ENCODE measurements at regions not wholly inside any gene's neighbourhood (a gene's known extent, or its start where the extent isn't known, plus 50 kb on each side); places are given as distances from the start of the nearest gene placed in this dataset.
A peak's percentile ranks its signal among the peaks of the same experiment; 100 is the strongest.

DNA sequence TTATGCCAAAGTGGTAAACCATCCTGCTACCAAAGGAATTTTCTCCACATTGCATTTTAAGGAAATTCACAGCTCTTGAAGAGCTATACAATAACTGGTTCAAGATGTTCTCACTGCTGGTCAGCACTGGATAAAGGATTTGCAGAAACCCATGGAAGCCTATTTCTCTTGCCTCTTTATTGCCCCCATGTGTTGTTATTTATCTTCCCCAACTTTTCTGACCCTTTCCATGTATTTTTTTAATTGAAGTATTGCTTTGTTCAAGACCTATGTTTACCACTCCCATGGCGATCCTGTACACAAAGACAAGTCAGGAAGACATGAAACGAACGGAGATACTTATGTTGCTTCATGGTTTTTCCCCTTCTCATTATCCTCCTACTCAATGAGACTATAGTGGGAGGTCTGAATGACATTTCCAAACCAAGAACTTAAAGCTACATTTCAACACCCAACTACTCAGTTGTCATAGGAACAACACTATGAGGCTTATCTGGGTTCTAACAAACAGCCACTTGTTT, 566.4 kb upstream of the DIPK2B start:
- DNase-seq = no peak

GRCh38 chrX:45765767-45766166, 565.1 kb upstream of the DIPK2B start:
- DNase-seq = no peak

DNA sequence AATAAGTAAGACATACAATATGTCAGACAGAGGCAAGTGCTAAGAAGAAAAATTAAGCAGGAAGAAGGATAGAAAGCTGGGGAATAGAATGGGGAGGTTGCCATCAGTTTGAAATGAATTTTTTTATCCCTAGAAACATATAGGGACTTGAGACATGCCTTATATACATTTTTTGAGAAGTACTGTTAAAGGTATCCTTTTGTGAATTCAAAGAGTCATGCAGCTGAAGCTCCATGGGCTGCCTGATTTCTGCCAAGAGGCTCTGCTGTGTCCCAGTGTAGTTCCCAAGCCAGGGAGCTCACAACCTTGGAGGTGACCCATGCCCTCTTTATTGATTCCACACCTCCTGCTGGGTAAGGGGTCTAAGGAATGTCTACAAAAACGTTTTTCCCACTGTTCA, 564.6 kb upstream of the DIPK2B start:
- DNase-seq = no peak

- no peak for DNase-seq
Measured at GRCh38 chrX:45762699-45763647, 562.3 kb upstream of the DIPK2B start.

DNA sequence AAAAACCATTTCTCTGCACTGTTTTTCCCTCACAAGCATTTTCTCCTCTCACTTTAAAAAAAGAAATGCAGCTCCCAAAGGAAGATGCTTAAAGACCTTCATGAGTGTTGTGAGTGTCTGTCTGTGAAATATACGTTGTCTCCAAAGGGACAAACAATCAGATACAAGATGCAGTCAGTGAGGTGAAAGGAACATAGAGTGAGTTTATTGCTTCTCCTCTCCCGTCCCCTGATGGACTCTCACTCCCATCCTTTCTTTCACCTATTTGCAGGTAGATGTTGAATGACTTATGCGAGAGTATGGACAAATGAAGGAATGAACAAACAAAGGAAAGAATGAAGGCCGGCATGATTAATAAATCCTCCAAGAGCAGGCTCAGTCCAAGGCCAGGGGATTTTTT, 561.2 kb upstream of the DIPK2B start:
- no peak for DNase-seq

GRCh38 chrX:45760187-45760742, 559.6 kb upstream of the DIPK2B start:
- DNase-seq = no peak

- no peak for DNase-seq
Measured at GRCh38 chrX:45758738-45759397, 558.2 kb upstream of the DIPK2B start.

DNA sequence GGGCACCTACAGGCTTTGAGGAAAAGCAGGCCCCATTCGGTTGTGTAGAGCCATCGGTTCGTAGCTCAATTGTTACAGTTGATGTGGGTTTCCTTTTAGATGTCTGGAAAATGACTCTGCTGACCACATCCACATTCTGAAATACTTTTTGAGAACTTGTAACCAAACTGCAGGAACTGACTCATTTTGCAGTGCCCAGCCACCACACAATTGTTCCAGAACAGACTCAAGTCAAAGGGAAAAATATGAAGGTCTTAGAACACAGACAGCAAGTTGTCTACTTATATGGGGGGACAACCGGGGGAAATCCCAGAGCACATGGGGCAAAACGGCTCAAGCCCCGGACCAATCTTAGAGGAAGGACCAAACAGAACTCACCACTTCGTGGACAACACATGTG, 557.6 kb upstream of the DIPK2B start:
- no peak for DNase-seq

DNA sequence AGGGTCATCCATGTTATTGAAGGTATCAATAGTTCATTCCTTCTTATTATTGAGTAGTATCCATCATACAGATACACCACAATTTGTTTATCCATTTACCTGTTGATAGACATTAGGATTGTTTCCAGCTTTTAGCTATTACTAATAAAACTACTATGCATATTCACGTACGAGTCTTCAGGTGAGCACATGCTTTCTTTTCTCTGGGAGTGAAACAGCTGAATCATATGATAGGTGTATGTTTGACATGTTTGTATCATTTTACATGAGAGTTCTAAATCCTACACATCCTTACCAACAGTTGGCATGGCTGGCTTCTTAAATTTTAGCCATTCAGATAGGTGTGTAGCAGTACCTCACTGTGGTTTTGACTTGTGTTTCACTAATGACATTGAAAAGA, 556.6 kb upstream of the DIPK2B start:
- no peak for DNase-seq

GRCh38 chrX:45756557-45756956, 555.9 kb upstream of the DIPK2B start:
- DNase-seq = peak; percentile 79

DNA sequence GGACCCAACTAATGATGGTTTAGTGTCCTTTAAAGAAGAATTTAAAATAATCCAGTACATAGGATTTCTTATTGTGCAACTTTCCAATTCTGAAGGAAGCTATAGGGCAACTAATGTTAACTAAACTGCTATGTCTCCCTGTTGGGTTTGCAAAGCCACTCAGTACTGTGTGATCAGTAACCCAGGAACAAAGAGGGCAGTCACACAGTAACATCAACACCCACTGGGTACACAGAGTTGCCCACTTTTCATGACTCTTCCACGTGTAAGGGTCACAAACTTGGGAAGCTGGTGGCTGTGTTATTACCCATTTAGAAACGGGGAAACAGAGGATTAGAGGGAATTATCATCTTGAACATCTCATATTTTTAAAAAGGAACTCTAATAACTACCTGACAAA, 555.0 kb upstream of the DIPK2B start:
- no peak for DNase-seq

GRCh38 chrX:45751156-45751555, 550.5 kb upstream of the DIPK2B start:
- no peak for DNase-seq

DNA sequence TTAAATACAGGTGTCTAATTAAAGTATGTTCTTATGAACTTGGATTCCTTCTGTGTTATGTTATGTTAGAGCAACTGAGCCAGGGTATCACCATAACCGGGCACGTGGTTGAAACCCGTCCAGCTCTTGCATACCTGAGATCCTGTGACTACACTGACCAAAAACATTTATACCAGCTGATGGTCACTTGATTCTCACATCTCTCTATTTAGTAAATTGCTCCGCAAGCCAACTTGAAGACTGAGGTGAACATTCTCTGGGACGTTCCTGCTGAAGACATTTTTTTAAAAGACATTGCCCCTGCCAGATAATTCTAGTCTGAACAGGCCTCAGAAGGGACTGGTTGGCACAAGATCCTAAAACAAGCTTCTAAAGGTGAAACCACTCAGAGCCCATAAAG, 550.0 kb upstream of the DIPK2B start:
- no peak for DNase-seq

GRCh38 chrX:45749375-45749774, 548.7 kb upstream of the DIPK2B start:
- no peak for DNase-seq

- no peak for DNase-seq
Measured at GRCh38 chrX:45748369-45748774, 547.7 kb upstream of the DIPK2B start.

DNA sequence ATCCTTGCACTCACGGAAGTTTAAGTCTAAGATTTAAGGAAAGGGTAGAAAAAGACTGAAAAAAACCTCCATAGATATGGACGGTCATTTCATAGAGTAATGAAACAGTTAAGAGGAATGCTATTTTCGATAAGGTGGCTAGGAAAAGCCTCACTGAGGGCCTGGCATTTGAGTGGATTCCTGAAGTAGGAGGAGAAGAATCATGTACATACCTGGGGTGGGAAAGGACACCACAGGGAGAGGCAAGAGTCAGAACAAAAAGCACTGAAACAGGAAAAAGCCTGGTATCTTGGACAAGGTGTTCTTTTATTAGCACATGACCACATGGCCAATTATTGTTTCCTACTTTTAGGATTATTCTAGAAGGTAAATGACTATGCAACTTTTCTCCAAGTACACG, 547.2 kb upstream of the DIPK2B start:
- DNase-seq = no peak

- no peak for DNase-seq
Measured at GRCh38 chrX:45745479-45745878, 544.8 kb upstream of the DIPK2B start.

DNA sequence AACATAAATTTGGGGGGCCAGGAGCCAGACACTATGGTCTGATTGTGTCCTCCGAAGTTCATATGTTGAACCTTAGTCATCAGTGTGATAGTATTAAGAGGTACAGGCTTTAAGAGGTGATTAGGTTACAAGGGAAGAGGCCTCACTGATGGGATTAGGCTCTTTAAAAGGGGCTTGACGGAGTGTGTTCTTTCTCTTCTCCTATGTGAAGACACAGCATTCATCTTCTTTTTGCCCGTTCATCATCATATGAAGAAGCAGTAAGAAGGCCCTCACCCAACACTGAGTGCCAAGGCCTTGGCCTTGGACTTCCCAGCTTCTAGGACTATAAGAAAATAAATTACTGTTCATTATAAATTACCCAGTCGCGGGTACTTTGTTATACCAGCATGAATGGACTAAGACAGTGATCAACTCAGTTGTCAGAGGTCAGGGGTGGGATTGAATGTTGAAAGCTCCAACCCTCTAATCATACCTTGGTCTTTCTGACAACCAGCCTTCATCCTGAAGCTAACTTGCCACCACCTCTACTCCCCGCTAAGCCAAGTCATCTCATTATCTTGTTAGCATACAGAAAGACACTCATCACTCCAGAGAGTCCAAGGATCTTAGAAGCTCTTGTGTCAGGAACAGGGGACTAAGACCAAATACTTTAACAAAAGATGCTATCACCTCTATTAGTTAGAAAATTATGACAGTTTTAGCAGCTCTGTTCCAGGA, 543.4 kb upstream of the DIPK2B start:
- no peak for DNase-seq

DNA sequence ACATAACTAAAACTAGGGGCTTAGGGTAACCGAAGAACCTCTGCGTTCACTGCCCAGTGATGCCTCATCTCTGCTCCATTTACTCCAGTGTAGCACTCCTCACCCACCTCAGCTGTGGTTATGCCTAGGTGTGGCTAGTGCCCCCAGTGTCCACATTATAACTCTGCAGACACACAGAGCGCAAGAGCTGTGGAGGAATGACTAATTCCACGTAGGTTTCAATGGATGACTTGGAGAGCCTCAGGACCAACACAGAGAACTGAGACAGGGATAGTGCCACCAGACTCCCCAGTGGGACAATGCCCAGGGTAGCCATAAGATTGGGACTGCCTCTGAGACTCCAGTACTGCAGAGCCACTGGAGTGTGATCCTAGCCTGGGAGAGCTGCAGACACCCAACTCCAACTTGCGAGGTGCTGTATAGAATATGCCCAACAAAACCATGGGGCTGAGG, 542.4 kb upstream of the DIPK2B start:
- no peak for DNase-seq

DNA sequence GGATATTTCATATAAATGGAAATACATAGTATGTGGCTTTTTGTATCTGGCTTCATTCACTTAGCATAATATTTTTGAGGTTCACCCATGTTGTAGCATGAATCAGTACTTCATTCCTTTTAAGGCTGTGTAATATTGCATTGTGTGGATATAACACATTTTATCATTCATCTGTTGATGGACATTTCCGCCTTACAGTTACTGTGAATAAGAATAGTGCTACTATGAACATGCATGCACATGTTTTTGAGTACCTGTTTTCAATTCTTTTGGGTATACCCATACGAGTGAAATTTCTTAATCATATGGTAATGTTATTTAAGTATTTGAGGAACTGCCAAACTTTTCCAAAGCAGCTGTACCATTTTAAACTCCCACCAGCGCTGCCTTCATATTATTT, 539.6 kb upstream of the DIPK2B start:
- DNase-seq = no peak

DNA sequence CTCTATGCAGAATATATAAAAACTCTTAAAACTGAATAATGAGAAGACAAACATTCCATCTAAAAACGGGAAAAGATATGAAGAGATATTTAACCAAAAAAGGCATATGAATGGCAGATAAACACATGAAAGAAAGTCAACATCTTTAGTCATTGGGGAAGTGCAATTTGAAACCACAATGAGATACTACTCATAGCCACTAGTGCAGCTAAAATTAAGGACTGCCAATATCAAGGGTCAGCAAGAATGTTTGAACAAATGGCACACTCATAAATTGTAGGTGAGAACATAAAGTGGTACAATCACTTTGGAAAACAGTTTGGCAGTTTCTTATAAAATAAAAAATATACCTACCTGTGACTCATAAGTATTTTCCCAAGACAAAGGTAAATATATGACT, 534.9 kb upstream of the DIPK2B start:
- DNase-seq = no peak

DNA sequence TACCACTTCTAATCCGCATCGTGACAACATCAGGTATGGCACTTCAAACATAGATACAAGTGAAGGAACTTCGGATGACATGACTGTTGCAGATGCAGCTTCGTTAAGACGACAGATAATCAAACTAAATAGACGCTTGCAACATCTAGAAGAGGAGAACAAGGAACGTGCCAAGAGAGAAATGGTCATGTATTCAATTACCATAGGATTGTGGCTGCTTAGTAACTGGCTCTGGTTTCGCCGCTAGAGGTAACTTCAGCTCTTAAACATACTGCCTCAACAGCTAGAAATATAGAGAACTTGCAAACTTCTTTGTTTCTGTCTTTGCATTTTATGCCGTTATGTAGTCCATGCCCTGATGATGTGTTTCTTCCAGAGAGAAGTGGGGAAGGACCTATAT, 530.8 kb upstream of the DIPK2B start:
- no peak for DNase-seq

GRCh38 chrX:45727761-45728160, 527.1 kb upstream of the DIPK2B start:
- no peak for DNase-seq

All from DMS79 (cell line).